ENCODE measurements at regions not wholly inside any gene's neighbourhood (a gene's known extent, or its start where the extent isn't known, plus 50 kb on each side); places are given as distances from the start of the nearest gene placed in this dataset.
"Not testable (repeated sequence)": the region's sequence is repeated elsewhere in the genome, so short reads cannot be mapped to it uniquely, and the experiment has no call there.

DNA sequence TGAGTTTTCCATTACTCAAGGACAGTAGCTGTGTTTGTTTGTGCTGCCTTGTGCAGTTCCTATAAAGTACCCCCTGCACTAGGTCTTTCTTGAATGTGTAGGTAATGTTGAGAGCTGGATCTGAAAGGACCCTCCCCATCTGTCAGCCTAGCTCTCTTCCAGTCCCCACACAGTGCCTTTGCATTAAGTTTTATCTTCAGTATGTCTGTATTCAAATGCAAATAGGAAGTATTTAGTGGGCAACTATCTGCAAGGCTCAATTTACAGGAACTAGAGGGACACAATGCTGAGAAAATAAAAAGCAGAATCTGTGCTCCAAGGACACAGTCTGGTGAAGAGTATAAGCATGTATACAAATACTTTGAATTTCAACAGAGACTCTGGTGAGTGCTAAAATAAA, 558.5 kb downstream of the RFC3 start:
- Mint-ChIP-seq H3K36me3 (ENCODE audit: insufficient read depth, unreplicated experiment) (no peaks in the 10 kb centered on the region), H3K4me1 (ENCODE audit: low read depth, unreplicated experiment) (no peaks in the 10 kb centered on the region), H3K9me3 (ENCODE audit: unreplicated experiment) (no peaks in the 10 kb centered on the region), H3K27ac (ENCODE audit: unreplicated experiment) (no peak overlapping the region), H3K4me3 (ENCODE audit: unreplicated experiment) (no peak overlapping the region), H3K27me3 (ENCODE audit: insufficient read depth, unreplicated experiment) (peaks cover 3% of the 10 kb centered on the region)
- CTCF ChIA-PET = no interaction called here
- no peak overlapping the region for H3K4me3 ChIP-seq (ENCODE audit: low read depth, low read length)
- H3K4me1 ChIP-seq = no peaks in the 10 kb centered on the region
- H3K9me3 ChIP-seq = no peaks in the 10 kb centered on the region
- POLR2A ChIA-PET = no interaction called here
- no TSS peak for BruUV-seq (replicated peaks)
- no peak for DNase-seq
- no peaks in the 10 kb centered on the region for H3K27me3 ChIP-seq (replicated peaks; ENCODE audit: control insufficient read depth, insufficient read depth, low read length)
- intact Hi-C loops (cut with micrococcal nuclease; ENCODE audit: unreplicated experiment) = no loop called here
- H3K36me3 ChIP-seq (ENCODE audit: control insufficient read depth, insufficient read depth, low read length) = no peaks in the 10 kb centered on the region
- TF ChIP-seq, protein P1, sequence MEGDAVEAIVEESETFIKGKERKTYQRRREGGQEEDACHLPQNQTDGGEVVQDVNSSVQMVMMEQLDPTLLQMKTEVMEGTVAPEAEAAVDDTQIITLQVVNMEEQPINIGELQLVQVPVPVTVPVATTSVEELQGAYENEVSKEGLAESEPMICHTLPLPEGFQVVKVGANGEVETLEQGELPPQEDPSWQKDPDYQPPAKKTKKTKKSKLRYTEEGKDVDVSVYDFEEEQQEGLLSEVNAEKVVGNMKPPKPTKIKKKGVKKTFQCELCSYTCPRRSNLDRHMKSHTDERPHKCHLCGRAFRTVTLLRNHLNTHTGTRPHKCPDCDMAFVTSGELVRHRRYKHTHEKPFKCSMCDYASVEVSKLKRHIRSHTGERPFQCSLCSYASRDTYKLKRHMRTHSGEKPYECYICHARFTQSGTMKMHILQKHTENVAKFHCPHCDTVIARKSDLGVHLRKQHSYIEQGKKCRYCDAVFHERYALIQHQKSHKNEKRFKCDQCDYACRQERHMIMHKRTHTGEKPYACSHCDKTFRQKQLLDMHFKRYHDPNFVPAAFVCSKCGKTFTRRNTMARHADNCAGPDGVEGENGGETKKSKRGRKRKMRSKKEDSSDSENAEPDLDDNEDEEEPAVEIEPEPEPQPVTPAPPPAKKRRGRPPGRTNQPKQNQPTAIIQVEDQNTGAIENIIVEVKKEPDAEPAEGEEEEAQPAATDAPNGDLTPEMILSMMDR (IDR thresholded peaks at IDR 0.05; ENCODE audit: insufficient read depth in 1 of 2, low read depth in 1 of 2, low read length in 1 of 2, severe bottlenecking in 1 of 2, unreplicated experiment in 1 of 2) = no peak

DNA sequence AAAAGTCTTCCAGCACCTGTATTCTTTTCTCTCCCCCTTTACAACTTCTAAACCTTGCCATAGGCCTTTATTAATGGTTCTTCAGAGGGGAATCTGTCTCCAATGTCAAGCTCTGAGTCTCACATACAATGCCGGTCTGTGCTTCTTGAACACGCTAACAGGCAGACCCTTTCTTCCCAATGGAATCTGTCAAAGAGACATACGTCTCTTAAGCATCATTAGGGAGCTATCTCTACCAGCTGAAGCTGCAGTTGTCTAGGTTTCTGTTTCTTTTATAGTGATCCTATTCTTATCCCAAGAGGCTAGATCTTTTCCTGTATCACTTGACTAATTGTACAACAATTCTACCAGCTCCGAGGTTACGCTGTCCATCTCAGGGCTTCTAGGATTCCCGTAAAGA, 560.8 kb upstream of the NBEA start:
- ChIA-PET CTCF (no interaction called here), POLR2A (no interaction called here)
- no TSS peak for BruUV-seq (replicated peaks)
- Mint-ChIP-seq H3K27ac (ENCODE audit: unreplicated experiment) (no peak overlapping the region), H3K9me3 (ENCODE audit: unreplicated experiment) (no peaks in the 10 kb centered on the region), H3K27me3 (ENCODE audit: insufficient read depth, unreplicated experiment) (peaks cover 5% of the 10 kb centered on the region), H3K4me1 (ENCODE audit: low read depth, unreplicated experiment) (no peaks in the 10 kb centered on the region), H3K4me3 (ENCODE audit: unreplicated experiment) (no peak overlapping the region), H3K36me3 (ENCODE audit: insufficient read depth, unreplicated experiment) (no peaks in the 10 kb centered on the region)
- Histone ChIP-seq H3K4me1 (no peaks in the 10 kb centered on the region), H3K4me3 (ENCODE audit: low read depth, low read length) (no peak overlapping the region), H3K9me3 (no peaks in the 10 kb centered on the region), H3K36me3 (ENCODE audit: control insufficient read depth, insufficient read depth, low read length) (no peaks in the 10 kb centered on the region), H3K27me3 (replicated peaks; ENCODE audit: control insufficient read depth, insufficient read depth, low read length) (no peaks in the 10 kb centered on the region; the same call in 1 of the 2 replicates)
- no peak for DNase-seq
- TF ChIP-seq, protein P1 (IDR thresholded peaks at IDR 0.05; ENCODE audit: insufficient read depth in 1 of 2, low read depth in 1 of 2, low read length in 1 of 2, severe bottlenecking in 1 of 2, unreplicated experiment in 1 of 2) = no peak
- intact Hi-C loops (cut with micrococcal nuclease; ENCODE audit: unreplicated experiment) = no loop called here

DNA sequence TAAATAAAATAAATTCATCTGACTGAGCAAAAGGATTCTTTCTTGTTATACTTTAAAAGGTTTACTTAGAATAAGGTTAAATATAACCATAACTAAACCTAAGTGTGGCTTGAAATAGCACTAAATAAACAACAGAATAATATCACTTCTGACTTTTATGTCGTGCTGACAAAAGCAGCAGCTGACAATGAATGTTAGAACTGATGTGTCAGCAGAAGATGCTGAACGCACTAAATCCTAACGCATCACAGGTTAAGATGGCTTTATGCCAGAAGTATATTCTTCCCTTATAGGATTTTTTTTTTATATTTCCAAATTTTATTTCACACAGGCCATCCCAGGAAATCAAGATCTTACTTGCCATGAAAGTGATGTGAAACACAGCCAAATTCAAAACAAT, 558.3 kb upstream of the NBEA start:
- no peaks in the 10 kb centered on the region for H3K9me3 ChIP-seq
- Mint-ChIP-seq H3K27me3 (ENCODE audit: insufficient read depth, unreplicated experiment) (peaks cover 2% of the 10 kb centered on the region), H3K27ac (ENCODE audit: unreplicated experiment) (no peak overlapping the region), H3K36me3 (ENCODE audit: insufficient read depth, unreplicated experiment) (no peaks in the 10 kb centered on the region), H3K4me3 (ENCODE audit: unreplicated experiment) (no peak overlapping the region), H3K4me1 (ENCODE audit: low read depth, unreplicated experiment) (no peaks in the 10 kb centered on the region), H3K9me3 (ENCODE audit: unreplicated experiment) (no peaks in the 10 kb centered on the region)
- H3K27me3 ChIP-seq (replicated peaks; ENCODE audit: control insufficient read depth, insufficient read depth, low read length) = no peaks in the 10 kb centered on the region; the same call in 1 of the 2 replicates
- no TSS peak for BruUV-seq (replicated peaks)
- no peak overlapping the region for H3K4me3 ChIP-seq (ENCODE audit: low read depth, low read length)
- H3K4me1 ChIP-seq = no peaks in the 10 kb centered on the region
- intact Hi-C loops (cut with micrococcal nuclease; ENCODE audit: unreplicated experiment) = no loop called here
- no peaks in the 10 kb centered on the region for H3K36me3 ChIP-seq (ENCODE audit: control insufficient read depth, insufficient read depth, low read length)
- DNase-seq = no peak
- ChIA-PET CTCF (no interaction called here), POLR2A (no interaction called here)
- TF ChIP-seq, protein P1 (IDR thresholded peaks at IDR 0.05; ENCODE audit: insufficient read depth in 1 of 2, low read depth in 1 of 2, low read length in 1 of 2, severe bottlenecking in 1 of 2, unreplicated experiment in 1 of 2) = no peak

DNA sequence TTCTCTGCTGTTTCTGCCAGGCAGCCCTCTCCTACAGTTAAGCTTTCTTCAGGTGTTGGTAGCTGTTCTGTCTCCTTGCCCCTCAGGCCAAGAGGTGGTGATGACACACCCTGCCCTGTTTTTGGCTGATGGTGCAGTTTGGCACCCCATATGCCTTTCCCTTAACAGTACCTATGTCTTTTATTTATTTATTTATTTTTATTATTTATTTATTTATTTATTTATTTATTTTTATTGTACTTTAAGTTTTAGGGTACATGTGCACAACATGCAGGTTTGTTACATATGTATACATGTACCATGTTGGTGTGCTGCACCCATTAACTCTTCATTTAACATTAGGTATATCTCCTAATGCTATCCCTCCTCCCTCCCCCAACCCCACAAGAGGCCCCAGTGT, 555.8 kb upstream of the NBEA start:
- H3K9me3 Mint-ChIP-seq (ENCODE audit: unreplicated experiment); DNase-seq; intact Hi-C loops (cut with micrococcal nuclease; ENCODE audit: unreplicated experiment); POLR2A ChIA-PET; CTCF ChIA-PET; H3K4me3 Mint-ChIP-seq (ENCODE audit: unreplicated experiment); H3K27me3 ChIP-seq (replicated peaks; ENCODE audit: control insufficient read depth, insufficient read depth, low read length); H3K36me3 Mint-ChIP-seq (ENCODE audit: insufficient read depth, unreplicated experiment); H3K4me3 ChIP-seq (ENCODE audit: low read depth, low read length); H3K27ac Mint-ChIP-seq (ENCODE audit: unreplicated experiment); BruUV-seq (replicated peaks); H3K36me3 ChIP-seq (ENCODE audit: control insufficient read depth, insufficient read depth, low read length); H3K4me1 ChIP-seq; H3K9me3 ChIP-seq; H3K4me1 Mint-ChIP-seq (ENCODE audit: low read depth, unreplicated experiment); H3K27me3 Mint-ChIP-seq (ENCODE audit: insufficient read depth, unreplicated experiment): not testable (repeated sequence)

Data from Caco-2 (cell line).